ENCODE measurements at regions not wholly inside any gene's neighbourhood (a gene's known extent, or its start where the extent isn't known, plus 50 kb on each side); places are given as distances from the start of the nearest gene placed in this dataset.
A peak's percentile ranks its signal among the peaks of the same experiment; 100 is the strongest.
"Not testable (repeated sequence)": the region's sequence is repeated elsewhere in the genome, so short reads cannot be mapped to it uniquely, and the experiment has no call there.

DNA sequence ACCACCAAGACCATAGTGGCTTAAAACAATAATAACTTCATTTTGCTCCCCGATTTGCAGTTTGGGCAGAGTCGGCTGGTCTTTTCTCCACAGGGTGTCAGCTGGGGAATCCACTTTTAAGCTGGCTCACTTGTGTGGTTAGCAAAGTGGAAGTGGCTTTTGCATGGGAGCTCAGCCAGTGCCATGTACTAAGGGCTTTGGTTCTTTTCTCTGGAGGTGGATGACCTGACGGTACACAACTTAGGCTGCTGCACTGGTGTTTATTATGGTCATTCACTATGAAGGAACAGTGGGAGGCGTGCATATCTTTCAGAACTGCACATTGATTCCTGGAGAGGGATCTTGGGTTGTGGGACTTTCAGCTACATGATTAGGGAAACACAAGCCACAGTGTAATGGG is 141.0 kb downstream of the OR2B2 start:
- DNase-seq, result no peak

- DNase-seq, result no peak
Measured at GRCh38 chr6:27770724-27771123, 141.5 kb downstream of the OR2B2 start.

DNA sequence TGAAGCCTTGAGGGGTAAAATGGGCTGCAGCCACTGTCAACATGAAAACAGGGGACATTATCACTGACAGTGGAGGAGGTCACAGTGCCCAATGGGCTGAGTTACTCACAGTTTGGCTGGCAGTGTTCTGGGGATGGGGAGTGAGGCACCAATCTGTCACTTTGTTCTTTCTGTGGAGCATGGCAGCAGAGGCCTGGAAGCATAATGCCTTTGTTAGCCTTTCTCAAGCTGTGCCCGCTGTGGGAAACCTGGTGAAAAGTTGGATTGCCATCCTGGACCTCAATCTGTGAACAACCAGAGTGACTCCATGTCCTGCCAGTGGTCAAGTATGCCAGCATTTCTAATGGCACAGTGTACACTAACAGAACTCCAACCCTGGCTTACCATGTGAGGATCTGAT is 143.6 kb downstream of the OR2B2 start:
- no peak for DNase-seq

DNA sequence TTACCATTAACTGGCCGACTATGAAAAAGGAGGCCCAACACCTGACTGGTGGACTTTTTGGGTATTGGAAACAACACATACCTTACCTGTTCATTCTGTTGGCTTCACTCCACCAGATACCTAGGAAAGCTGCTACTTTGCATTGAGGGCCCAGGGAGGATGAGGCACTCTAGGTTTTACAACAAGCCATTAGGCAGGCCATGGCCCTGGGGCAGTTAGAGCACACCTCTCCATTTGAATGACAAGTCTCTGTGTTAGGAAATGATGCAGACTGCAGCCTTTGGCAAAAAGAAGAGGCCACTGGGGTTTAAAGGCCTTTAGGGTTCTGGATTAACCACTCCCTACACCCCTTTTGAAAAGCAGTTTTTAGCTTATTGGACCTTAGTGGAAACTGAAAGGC is 144.3 kb downstream of the OR2B2 start:
- no peak for DNase-seq

DNA sequence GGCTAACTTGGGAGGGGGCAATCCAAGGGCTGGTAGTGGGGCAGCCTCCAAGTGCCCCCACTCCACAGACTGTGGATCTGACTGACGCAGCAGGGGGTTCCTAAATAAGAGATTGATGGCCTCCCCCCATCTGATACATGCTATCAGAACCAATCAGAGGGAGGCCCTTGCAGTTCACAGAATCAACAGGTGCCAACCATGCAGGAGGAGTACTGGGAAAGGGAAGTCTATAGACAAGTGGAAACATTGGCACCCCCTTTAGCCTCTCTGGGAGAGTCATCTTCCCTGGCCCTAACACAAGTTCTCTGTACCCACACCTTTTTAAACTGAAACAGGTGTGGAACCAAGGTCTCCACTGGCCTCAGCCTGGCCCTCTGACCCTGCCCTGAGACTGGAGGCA is 145.8 kb downstream of the OR2B2 start:
- DNase-seq, result no peak

DNA sequence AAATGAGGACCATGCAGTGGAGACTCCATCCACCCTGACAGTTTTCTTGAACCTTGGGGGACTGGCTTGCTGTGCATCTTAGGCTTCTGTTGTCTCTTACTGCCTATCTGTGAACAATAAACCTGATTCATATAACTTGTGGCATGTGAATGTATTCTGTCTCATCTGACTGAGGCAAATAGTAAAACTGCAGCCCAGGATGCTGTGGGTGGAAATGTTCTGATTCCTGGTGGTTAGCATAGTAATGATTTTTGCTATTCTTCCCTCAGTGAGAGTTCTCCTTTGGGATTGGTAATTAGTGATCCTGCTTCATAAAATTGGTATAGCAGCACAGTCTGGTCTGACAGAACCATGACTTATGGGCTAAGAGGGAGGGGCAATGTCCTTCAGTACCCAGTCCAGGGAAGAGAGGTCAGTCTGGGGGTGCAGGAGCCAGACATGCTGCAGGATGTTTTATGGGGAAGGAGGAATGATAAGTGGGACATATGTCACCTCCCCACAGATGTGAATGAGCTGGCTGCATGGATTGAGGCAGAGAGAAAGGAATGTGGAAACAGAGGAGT is 147.1 kb downstream of the OR2B2 start:
- DNase-seq, result no peak

- DNase-seq, result no peak
Measured at GRCh38 chr6:27761391-27761790, 150.8 kb downstream of the OR2B2 start.

DNA sequence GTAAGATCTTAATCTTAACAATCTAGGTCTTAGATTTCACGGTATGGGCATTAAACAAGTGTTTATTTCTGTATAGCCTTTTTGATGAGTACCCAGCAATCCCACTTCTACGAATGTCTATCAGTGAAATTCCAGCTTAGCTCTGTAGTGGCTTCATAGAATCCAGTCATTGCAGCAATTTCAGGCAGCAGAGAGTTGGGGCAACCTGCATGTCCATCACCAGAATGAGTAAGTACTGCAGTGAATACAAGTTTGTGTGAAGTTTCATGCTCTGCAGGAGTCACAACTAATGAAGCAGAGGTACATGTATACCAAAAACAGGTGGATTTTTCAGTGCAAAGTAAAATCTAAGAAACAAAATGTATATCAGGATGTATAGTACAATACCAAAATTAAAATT is 151.7 kb downstream of the OR2B2 start:
- DNase-seq, result no peak

- DNase-seq, result no peak
Measured at GRCh38 chr6:27759930-27760329, 152.3 kb downstream of the OR2B2 start.

DNA sequence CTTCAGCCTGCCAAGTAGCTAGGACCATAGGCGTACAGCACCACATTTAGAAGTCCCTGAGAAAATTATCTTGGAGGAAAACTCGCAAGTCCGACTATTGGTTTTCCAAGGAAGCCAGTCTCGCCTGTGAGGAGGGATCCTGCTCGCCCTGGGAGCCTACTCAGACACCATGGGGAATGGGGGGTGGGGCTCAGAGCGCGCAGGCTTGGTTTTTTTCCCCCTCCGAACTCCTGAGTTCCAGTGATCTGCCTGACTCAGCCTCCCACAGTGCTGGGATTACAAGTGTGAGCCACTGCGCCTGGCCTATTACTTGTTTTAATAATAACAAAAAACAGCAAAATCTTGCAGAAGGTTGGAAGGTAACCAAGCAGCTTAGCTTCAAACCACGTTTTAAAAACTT is 153.7 kb downstream of the OR2B2 start:
- no peak for DNase-seq

DNA sequence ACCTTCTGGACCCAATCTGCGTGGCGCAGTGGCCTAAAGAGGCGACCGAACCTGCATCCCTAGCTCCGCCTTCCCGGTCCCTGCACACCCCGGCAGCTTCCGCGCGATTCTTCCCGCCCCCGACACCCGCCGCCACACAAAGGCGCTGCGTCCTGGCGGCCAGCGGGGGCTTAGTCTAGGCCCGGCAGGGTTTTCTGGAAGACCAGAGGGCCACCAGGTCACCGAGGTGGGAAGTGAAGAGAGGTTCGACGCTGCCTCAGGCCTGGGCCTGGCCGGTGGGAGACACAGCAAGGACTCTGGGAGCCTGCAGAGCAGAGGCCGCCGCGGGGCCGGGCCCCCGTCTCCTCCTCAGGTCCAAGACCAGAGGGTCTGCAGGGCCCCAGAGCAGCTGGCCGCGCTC is 154.9 kb downstream of the OR2B2 start:
- peak; percentile 68 for DNase-seq

- DNase-seq, result no peak
Measured at GRCh38 chr6:27755768-27756167, 156.4 kb downstream of the OR2B2 start.

- DNase-seq, result no peak
Measured at GRCh38 chr6:27754408-27754782, 157.8 kb downstream of the OR2B2 start.

GRCh38 chr6:27753668-27754407 is 158.4 kb downstream of the OR2B2 start:
- peak; percentile 95 for DNase-seq

DNA sequence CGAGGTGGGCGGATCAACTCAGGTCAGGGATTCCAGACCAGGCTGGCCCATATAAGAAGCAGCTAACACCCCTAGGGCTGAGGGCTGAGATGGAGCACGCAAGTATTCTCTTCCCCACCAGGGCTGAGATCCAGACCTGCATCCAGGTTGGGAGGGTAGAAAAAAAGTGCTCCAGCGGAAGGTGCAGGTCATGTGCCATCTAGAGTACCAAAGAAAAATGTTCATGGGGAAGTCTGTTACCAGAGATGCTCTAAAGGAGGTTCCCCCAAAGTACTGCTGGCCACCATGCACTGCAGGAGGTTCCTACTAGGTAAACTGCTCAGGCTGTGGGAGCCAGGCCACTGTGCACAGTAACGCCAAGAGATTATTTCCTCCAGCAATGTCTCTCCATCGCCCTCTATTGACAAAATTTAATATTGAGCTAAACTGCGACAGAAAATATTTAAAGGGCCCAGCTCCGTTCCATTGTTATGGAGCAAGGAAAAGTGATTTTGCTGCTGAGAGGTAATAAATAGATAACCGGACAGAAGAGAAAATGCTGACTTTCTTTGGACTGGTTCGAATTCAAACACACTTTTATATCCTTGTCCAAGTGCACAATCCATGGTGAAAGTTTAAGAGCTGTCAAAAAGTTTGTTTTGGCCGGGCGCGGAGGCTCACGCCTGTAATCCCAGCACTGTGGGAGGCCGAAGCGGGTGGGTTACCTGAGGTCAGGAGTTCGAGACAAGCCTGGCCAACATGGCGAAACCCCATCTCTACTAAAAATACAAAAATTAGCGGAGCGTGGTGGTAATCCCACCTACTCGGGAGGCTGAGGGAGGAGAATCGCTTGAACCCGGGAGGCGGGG is 159.9 kb downstream of the OR2B2 start:
- peak; percentile 85 for DNase-seq

- no peak for DNase-seq
Measured at GRCh38 chr6:27748661-27749060, 163.5 kb downstream of the OR2B2 start.

GRCh38 chr6:27747637-27748036 is 164.6 kb downstream of the OR2B2 start:
- DNase-seq, result no peak

GRCh38 chr6:27746860-27747259 is 165.3 kb downstream of the OR2B2 start:
- not testable (repeated sequence) for DNase-seq

GRCh38 chr6:27743787-27744186 is 168.4 kb downstream of the OR2B2 start:
- no peak for DNase-seq

GRCh38 chr6:27742833-27743573 is 169.2 kb downstream of the OR2B2 start:
- DNase-seq, result peak; percentile 22

DNA sequence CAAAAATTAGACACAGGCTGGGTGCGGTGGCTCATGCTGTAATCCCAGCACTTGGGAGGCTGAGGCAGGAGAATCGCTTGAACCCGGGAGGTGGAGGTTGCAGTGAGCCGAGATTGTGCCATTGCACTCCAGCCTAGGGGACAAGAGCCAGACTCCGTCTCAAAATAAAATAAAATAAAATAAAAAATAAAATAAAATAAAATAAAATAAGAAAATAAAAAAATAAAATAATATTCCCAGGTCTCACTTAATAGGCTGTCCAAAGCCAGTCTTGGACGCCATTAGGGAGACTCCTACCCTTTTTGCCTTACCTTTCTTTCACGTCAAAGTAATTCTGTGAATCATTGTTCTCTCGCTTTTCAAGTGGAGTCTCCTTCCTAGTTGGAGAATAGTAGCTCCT is 172.3 kb downstream of the OR2B2 start:
- DNase-seq, result not testable (repeated sequence)

- DNase-seq, result no peak
Measured at GRCh38 chr6:27736686-27737085, 175.5 kb downstream of the OR2B2 start.

DNA sequence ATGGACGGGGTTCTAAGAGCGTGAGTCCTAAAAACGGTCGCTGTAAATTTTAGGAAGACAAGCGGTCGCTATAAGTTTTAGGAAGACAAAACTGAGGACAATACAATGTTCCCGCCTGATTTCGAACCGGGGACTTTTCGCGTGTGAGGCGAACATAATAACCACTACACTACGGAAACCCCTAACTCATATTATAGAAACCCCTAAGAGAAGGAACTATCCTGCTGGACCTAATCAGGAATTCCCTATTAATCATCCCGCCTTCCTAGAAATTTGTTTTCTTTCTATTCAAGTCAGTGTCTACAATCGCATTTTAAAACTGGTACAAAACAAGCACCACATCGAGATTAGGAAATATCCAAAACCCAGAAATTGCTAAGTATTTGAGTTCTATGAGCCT is 183.8 kb downstream of the OR2B2 start:
- DNase-seq, result no peak

All from NCI-H69 (cell line).